ENCODE measurements at regions not wholly inside any gene's neighbourhood (a gene's known extent, or its start where the extent isn't known, plus 50 kb on each side); places are given as distances from the start of the nearest gene placed in this dataset.

GRCh38 chr1:55685560-55685959, 470.4 kb upstream of the USP24 start:
- H4K20me1 ChIP-seq (ENCODE audit: control insufficient read depth, insufficient read depth, insufficient read length), result no peaks in the 10 kb centered on the region
- no peak for TF ChIP-seq CTCF (conservative IDR thresholded peaks at IDR 0.05)
- H3K27me3 ChIP-seq (ENCODE audit: insufficient read depth, low read length), result no peaks in the 10 kb centered on the region
- no peak overlapping the region for H4K8ac ChIP-seq (replicated peaks; ENCODE audit: insufficient read length, low read depth, low read length)
- peaks cover 0 to 3% of the 10 kb centered on the region in 2 experiments; a peak in 2 of 5 replicates for H3K9me3 Mint-ChIP-seq
- no peaks in the 10 kb centered on the region for H3K4me1 ChIP-seq (ENCODE audit: insufficient read depth, low read length)
- no CpG with 5 or more reads among the region's 7 CpGs for WGBS (ENCODE audit: extremely low coverage, insufficient read length, low lambda C conversion rate)
- no peaks in the 10 kb centered on the region for H3K4me1 Mint-ChIP-seq
- H3K9me3 ChIP-seq (ENCODE audit: control insufficient read depth, low read depth, low read length), result no peaks in the 10 kb centered on the region
- H3K27ac Mint-ChIP-seq, result no peak overlapping the region
- H3K4ac ChIP-seq (ENCODE audit: low read depth, low read length), result no peak overlapping the region
- H3K9ac ChIP-seq (ENCODE audit: extremely low read depth, insufficient read length, low read length), result no peak overlapping the region
- H3K79me1 ChIP-seq (ENCODE audit: insufficient read depth, low read depth, low read length, poor library complexity, severe bottlenecking), result no peaks in the 10 kb centered on the region
- H2BK5ac ChIP-seq (ENCODE audit: insufficient read length, low read length), result no peak overlapping the region
- H3K4me2 ChIP-seq (ENCODE audit: insufficient read depth, insufficient read length, low read length), result no peak overlapping the region
- H3K14ac ChIP-seq (ENCODE audit: insufficient read depth, low read length), result no peak overlapping the region
- no peak overlapping the region for H2AFZ ChIP-seq (ENCODE audit: low read length)
- H3K36me3 Mint-ChIP-seq (ENCODE audit: insufficient read depth in 1 of 3, low read depth in 3 of 3), result no peaks in the 10 kb centered on the region
- no peak overlapping the region for H2BK20ac ChIP-seq (ENCODE audit: low read depth, low read length, poor library complexity, severe bottlenecking)
- H4K5ac ChIP-seq (ENCODE audit: insufficient read length, low read depth, low read length), result no peak overlapping the region
- peaks cover 2% of the 10 kb centered on the region; the same call in 1 of the 2 replicates for H3K27me3 Mint-ChIP-seq (ENCODE audit: low read depth)
- H3K23me2 ChIP-seq (ENCODE audit: insufficient read length, low read depth, low read length, poor library complexity, severe bottlenecking), result no peaks in the 10 kb centered on the region
- DNase-seq, result no peak
- H3K27ac ChIP-seq (ENCODE audit: insufficient read length, low read depth, low read length), result no peak overlapping the region
- no peak overlapping the region for H2AK5ac ChIP-seq (ENCODE audit: insufficient read length, low read length)
- no peak overlapping the region for H2BK120ac ChIP-seq (ENCODE audit: low read depth, low read length, poor library complexity, severe bottlenecking)
- no peak overlapping the region for H2BK15ac ChIP-seq (ENCODE audit: low read depth, low read length)
- no peak overlapping the region for H3K56ac ChIP-seq (ENCODE audit: insufficient read length, low read depth, low read length)
- H3T11ph ChIP-seq (ENCODE audit: low read length), result no peak overlapping the region
- no peak overlapping the region for H3K18ac ChIP-seq (ENCODE audit: insufficient read length, low read depth, low read length)
- no peak overlapping the region for H4K91ac ChIP-seq (ENCODE audit: insufficient read length, low read depth, low read length)
- H2BK12ac ChIP-seq (ENCODE audit: insufficient read length, low read depth, low read length), result no peak overlapping the region
- no peaks in the 10 kb centered on the region for H3K79me2 ChIP-seq (ENCODE audit: insufficient read depth, low read length)
- no peak overlapping the region for H3K23ac ChIP-seq (ENCODE audit: insufficient read length, low read depth, low read length)
- H3K4me3 Mint-ChIP-seq, result no peak overlapping the region

All from H9 (cell line).